SU-DHL-6 (cell line): ENCODE measurements at regions not wholly inside any gene's neighbourhood (a gene's known extent, or its start where the extent isn't known, plus 50 kb on each side); places are given as distances from the start of the nearest gene placed in this dataset.
"Not testable (repeated sequence)": the region's sequence is repeated elsewhere in the genome, so short reads cannot be mapped to it uniquely, and the experiment has no call there.

Experiments used
- H2AFZ ChIP-seq: fragments of 200-600 bp; sonication (generic); 2 replicates; pipeline ENCODE4 v1.6.1; 2014; ENCODE audit warnings: low read depth, mild to moderate bottlenecking, moderate library complexity, mixed read lengths, antibody characterized with exemption, low read length; ENCODE audit not compliant: severe bottlenecking
- H3F3A ChIP-seq: fragments of 200-600 bp; shearing (Covaris generic); 2 replicates; pipeline ENCODE4 v1.6.0; 2016; ENCODE audit warnings: antibody characterized with exemption, mild to moderate bottlenecking; ENCODE audit not compliant: insufficient read depth
- H3K27ac ChIP-seq: fragments of 200-600 bp; sonication (generic); 2 replicates; pipeline ENCODE4 v1.5.1; 2016; ENCODE audit warnings: low read depth, mild to moderate bottlenecking, low read length, moderate library complexity, mixed read lengths
- H3K27me3 ChIP-seq: fragments of 200-600 bp; sonication (generic), shearing (Covaris generic); 2 replicates; pipeline ENCODE4 v1.6.0; 2014; ENCODE audit warnings: mild to moderate bottlenecking, low read length
- H3K36me3 ChIP-seq: fragments of 200-600 bp; sonication (generic); 2 replicates; pipeline ENCODE4 v1.6.1; 2014; ENCODE audit warnings: mild to moderate bottlenecking, low read length, mixed read lengths
- H3K4me2 ChIP-seq: fragments of 300-600, 200-600 bp; shearing (Covaris generic), sonication (generic); 2 replicates; pipeline ENCODE4 v1.6.0; 2014; ENCODE audit warnings: low read length, low read depth, mild to moderate bottlenecking; ENCODE audit not compliant: poor library complexity, severe bottlenecking
- H3K4me3 ChIP-seq: fragments of 200-600 bp; sonication (generic); 2 replicates; pipeline ENCODE4 v1.5.1; 2014; ENCODE audit warnings: antibody characterized with exemption, low read length, mild to moderate bottlenecking, mixed read lengths; ENCODE audit not compliant: insufficient read depth, poor library complexity, severe bottlenecking
- H3K79me2 ChIP-seq: fragments of 200-600 bp; sonication (generic); 2 replicates; pipeline ENCODE4 v1.6.1; 2014; ENCODE audit warnings: mild to moderate bottlenecking, low read length, moderate library complexity; ENCODE audit not compliant: insufficient read depth
- H3K9ac ChIP-seq: fragments of 200-600 bp; sonication (generic); 2 replicates; pipeline ENCODE4 v1.7.0; 2014; ENCODE audit warnings: mild to moderate bottlenecking, low read length
- H3K9me2 ChIP-seq: fragments of 200-600 bp; sonication (generic); replicated peaks from 2 replicates; pipeline ENCODE4 v1.6.1; 2014; ENCODE audit warnings: low read length; ENCODE audit not compliant: insufficient read depth
- H3K9me3 ChIP-seq: fragments of 200-600 bp; sonication (generic); 2 replicates; pipeline ENCODE4 v1.6.1; 2014; ENCODE audit warnings: low read length, mixed read lengths; ENCODE audit not compliant: insufficient read depth
- H4K20me1 ChIP-seq: fragments of 200-600 bp; sonication (generic); 2 replicates; pipeline ENCODE4 v1.6.1; 2014; ENCODE audit warnings: low read depth, mild to moderate bottlenecking, antibody characterized with exemption, low read length, moderate library complexity, mixed read lengths
- CTCF ChIP-seq: fragments of 200-600 bp; sonication (generic); IDR thresholded peaks from one replicate; pipeline ENCODE4 v1.5.1; 2017; ENCODE audit warnings: antibody characterized with exemption, mild to moderate bottlenecking, low read length, moderate library complexity; ENCODE audit not compliant: insufficient read depth, poor library complexity, severe bottlenecking
- EZH2phosphoT487 ChIP-seq: fragments of 200-600 bp; sonication (generic), shearing (Covaris generic); conservative IDR thresholded peaks from 2 replicates; pipeline ENCODE4 v1.6.1; 2018; ENCODE audit warnings: mild to moderate bottlenecking, antibody characterized with exemption, low read length, moderate library complexity, mixed read lengths

GRCh38 chr2:106267997-106268396, 73.9 kb upstream of the UXS1 start:
- Histone ChIP-seq H2AFZ (no peak overlapping the region), H3K9ac (no peak overlapping the region), H3K4me3 (no peak overlapping the region), H3K9me2 (no peaks in the 10 kb centered on the region), H3K79me2 (no peaks in the 10 kb centered on the region), H3K27ac (no peak overlapping the region), H3K36me3 (no peaks in the 10 kb centered on the region), H3K27me3 (no peaks in the 10 kb centered on the region), H3F3A (no peaks in the 10 kb centered on the region), H3K9me3 (no peaks in the 10 kb centered on the region), H4K20me1 (no peaks in the 10 kb centered on the region), H3K4me2 (no peak overlapping the region)
- TF ChIP-seq EZH2phosphoT487: no peak
- no peak for TF ChIP-seq CTCF

DNA sequence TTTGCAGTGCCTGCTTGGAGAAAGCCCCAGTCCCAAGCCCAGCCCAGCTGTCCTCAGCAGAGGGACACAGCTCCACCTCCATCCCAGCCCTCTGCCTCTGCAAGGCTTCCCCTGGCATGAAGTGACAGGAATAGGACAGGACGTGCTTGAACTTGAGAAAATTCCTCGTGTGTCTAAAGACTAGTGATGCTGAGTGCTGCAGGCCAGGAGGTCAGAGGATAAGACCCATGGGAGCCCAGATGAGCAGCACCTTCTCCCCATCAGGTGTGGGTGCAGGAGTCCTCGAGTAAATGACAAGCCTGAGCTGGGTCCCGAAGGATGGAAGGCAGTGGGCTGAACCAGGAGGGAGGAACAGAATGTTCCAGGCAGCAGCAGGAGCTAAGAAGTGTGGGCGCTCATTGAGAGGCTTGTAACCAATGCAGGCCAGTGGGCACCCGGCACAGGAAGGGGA, 67.8 kb upstream of the UXS1 start:
- no peaks in the 10 kb centered on the region for H3K27me3 ChIP-seq
- H3K4me2 ChIP-seq: no peak overlapping the region
- no peaks in the 10 kb centered on the region for H3K9me3 ChIP-seq
- H3K4me3 ChIP-seq: no peak overlapping the region
- H3F3A ChIP-seq: no peaks in the 10 kb centered on the region
- H3K79me2 ChIP-seq: no peaks in the 10 kb centered on the region
- no peaks in the 10 kb centered on the region for H4K20me1 ChIP-seq
- H3K9me2 ChIP-seq: no peaks in the 10 kb centered on the region
- H3K36me3 ChIP-seq: no peaks in the 10 kb centered on the region
- no peak overlapping the region for H3K27ac ChIP-seq
- no peak overlapping the region for H3K9ac ChIP-seq
- no peak for TF ChIP-seq EZH2phosphoT487
- TF ChIP-seq CTCF: no peak
- no peak overlapping the region for H2AFZ ChIP-seq

GRCh38 chr2:106258859-106259258, 64.8 kb upstream of the UXS1 start:
- H3K4me3 ChIP-seq, H3K27me3 ChIP-seq, H3K27ac ChIP-seq, H3K36me3 ChIP-seq, H4K20me1 ChIP-seq, H3K9ac ChIP-seq, H3K79me2 ChIP-seq, H3K9me3 ChIP-seq, H3F3A ChIP-seq, H3K4me2 ChIP-seq, H3K9me2 ChIP-seq, H2AFZ ChIP-seq: not testable (repeated sequence)

GRCh38 chr2:106257830-106258229, 63.7 kb upstream of the UXS1 start:
- H3K27me3 ChIP-seq: no peaks in the 10 kb centered on the region
- TF ChIP-seq EZH2phosphoT487 (no peak), CTCF (no peak)
- H4K20me1 ChIP-seq: no peaks in the 10 kb centered on the region

More at GRCh38 chr2:106257830-106258229, 63.7 kb upstream of the UXS1 start:
- Histone ChIP-seq H3K36me3 (no peaks in the 10 kb centered on the region), H3K4me2 (no peak overlapping the region), H3K9me2 (no peaks in the 10 kb centered on the region), H3K4me3 (no peak overlapping the region), H3K79me2 (no peaks in the 10 kb centered on the region), H3K9me3 (no peaks in the 10 kb centered on the region), H2AFZ (no peak overlapping the region), H3F3A (no peaks in the 10 kb centered on the region), H3K9ac (no peak overlapping the region), H3K27ac (no peak overlapping the region)
